ENCODE measurements at regions not wholly inside any gene's neighbourhood (a gene's known extent, or its start where the extent isn't known, plus 50 kb on each side); places are given as distances from the start of the nearest gene placed in this dataset.

DNA sequence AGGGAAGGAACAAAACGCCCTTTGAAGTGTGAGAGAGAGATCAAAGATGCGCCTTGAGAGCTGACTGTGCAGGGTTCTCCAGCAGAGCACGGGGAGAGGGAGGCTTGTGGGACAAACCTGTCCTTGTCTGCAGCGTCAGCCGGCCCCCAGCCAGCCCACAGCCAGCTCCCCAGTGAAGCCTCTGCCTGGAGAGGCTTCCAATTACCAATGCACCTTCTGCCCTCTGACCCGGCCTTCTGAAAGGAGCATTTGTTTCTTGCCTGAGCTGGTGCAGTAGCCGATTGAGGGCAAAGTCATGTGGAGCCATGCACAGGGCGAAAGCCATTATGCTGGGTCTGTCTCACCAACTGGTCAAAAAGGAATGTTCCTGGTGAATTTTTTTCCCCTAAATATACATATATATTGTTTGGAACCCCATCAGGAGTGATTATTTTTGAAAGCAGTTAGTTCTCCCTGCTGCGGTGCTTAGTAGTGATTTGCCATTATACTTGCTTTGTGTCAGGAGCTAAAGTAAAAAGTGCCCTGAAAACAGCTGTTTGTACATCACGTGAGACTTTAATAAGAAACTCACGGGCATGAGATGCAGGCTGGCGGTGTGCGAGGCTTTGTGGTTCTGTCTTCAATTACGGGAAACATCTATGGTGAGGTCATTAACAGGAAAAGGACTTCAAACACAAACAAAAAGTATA, 268.6 kb downstream of the KLF6 start:
- Histone ChIP-seq H4K20me1 (replicated peaks; ENCODE audit: control insufficient read depth, extremely low read depth, insufficient read depth, low read length) (no peaks in the 10 kb centered on the region), H3K79me2 (ENCODE audit: control insufficient read depth, insufficient read depth, low read length) (no peaks in the 10 kb centered on the region), H3K27me3 (ENCODE audit: control insufficient read depth in 2 of 2, insufficient read depth in 2 of 2, low read length in 2 of 2) (no peaks in the 10 kb centered on the region), H3K4me2 (ENCODE audit: insufficient read depth, low read length) (no peak overlapping the region), H2AFZ (ENCODE audit: low read depth, low read length) (no peak overlapping the region), H3K9me1 (replicated peaks; ENCODE audit: control insufficient read depth, extremely low read depth, insufficient read depth, low read length) (no peaks in the 10 kb centered on the region), H3K27ac (ENCODE audit: insufficient read depth, low read depth, low read length) (no peak overlapping the region), H3K4me1 (ENCODE audit: control insufficient read depth, extremely low read depth, insufficient read depth, low read length) (no peaks in the 10 kb centered on the region), H3K36me3 (ENCODE audit: control insufficient read depth in 2 of 2, extremely low read depth in 1 of 2, insufficient read depth in 2 of 2, low read length in 2 of 2) (no peaks in the 10 kb centered on the region), H3K9ac (replicated peaks; ENCODE audit: extremely low read depth, insufficient read depth, low read length) (no peak overlapping the region), H3K4me3 (replicated peaks in 1 of 3; ENCODE audit: insufficient read depth in 1 of 3, low read depth in 1 of 3, low read length in 3 of 3) (no peak overlapping the region), H3K9me3 (replicated peaks; ENCODE audit: control insufficient read depth, insufficient read depth, low read length) (no peaks in the 10 kb centered on the region)
- intact Hi-C loops (cut with micrococcal nuclease), result no loop called here
- POLR2A ChIA-PET, result no interaction called here
- dilution Hi-C loops (cut with MboI; ENCODE audit: extremely low pct_ligation_motif_present, low sequenced_read_pairs), result no loop called here
- DNase-seq (ENCODE audit: low read depth, low spot score) (peak; percentile 22), FAIRE-seq (no peak)
- TF ChIP-seq, protein P1, sequence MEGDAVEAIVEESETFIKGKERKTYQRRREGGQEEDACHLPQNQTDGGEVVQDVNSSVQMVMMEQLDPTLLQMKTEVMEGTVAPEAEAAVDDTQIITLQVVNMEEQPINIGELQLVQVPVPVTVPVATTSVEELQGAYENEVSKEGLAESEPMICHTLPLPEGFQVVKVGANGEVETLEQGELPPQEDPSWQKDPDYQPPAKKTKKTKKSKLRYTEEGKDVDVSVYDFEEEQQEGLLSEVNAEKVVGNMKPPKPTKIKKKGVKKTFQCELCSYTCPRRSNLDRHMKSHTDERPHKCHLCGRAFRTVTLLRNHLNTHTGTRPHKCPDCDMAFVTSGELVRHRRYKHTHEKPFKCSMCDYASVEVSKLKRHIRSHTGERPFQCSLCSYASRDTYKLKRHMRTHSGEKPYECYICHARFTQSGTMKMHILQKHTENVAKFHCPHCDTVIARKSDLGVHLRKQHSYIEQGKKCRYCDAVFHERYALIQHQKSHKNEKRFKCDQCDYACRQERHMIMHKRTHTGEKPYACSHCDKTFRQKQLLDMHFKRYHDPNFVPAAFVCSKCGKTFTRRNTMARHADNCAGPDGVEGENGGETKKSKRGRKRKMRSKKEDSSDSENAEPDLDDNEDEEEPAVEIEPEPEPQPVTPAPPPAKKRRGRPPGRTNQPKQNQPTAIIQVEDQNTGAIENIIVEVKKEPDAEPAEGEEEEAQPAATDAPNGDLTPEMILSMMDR (IDR thresholded peaks at IDR 0.05; ENCODE audit: extremely low read depth in 1 of 2, insufficient read depth in 1 of 2, low read depth in 1 of 2, low read length in 2 of 2), result no peak
- no peak for TF ChIP-seq POLR2A (IDR thresholded peaks at IDR 0.05; ENCODE audit: low read depth, low read length)
- TF ChIP-seq POLR2AphosphoS5 (IDR thresholded peaks at IDR 0.05; ENCODE audit: insufficient read depth, low read depth, low read length), result no peak
- TF ChIP-seq, protein P2, sequence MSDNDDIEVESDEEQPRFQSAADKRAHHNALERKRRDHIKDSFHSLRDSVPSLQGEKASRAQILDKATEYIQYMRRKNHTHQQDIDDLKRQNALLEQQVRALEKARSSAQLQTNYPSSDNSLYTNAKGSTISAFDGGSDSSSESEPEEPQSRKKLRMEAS (IDR thresholded peaks at IDR 0.05; ENCODE audit: insufficient read depth, insufficient read length), result no peak
- no peak for TF ChIP-seq JUN (IDR thresholded peaks at IDR 0.05; ENCODE audit: borderline replicate concordance, insufficient read depth, insufficient read length, low read depth)
- TF ChIP-seq FOS (IDR thresholded peaks at IDR 0.05; ENCODE audit: borderline replicate concordance, insufficient read depth, low read length), result no peak
- no peak for TF ChIP-seq MYC (IDR thresholded peaks at IDR 0.05; ENCODE audit: low read depth, low read length)
- no peak for TF ChIP-seq GATA2 (IDR thresholded peaks at IDR 0.05; ENCODE audit: insufficient read depth, insufficient read length, low read depth, low read length)
- TF ChIP-seq EZH2 (IDR thresholded peaks at IDR 0.05; ENCODE audit: borderline replicate concordance, low read depth, low read length, severe bottlenecking), result no peak
- CTCF ChIA-PET, result no interaction called here
- no TSS peak for BruUV-seq (replicated peaks)
